HG02884 (cell line): ENCODE measurements at regions not wholly inside any gene's neighbourhood (a gene's known extent, or its start where the extent isn't known, plus 50 kb on each side); places are given as distances from the start of the nearest gene placed in this dataset.
"Not testable (repeated sequence)": the region's sequence is repeated elsewhere in the genome, so short reads cannot be mapped to it uniquely, and the experiment has no call there.

Experiments used
- ATAC-seq: cut with Tn5 transposase; IDR thresholded peaks from one replicate; pipeline ENCODE4 v1.9.1; 2021; ENCODE audit warnings: mild to moderate bottlenecking, moderate library complexity; ENCODE audit not compliant: unreplicated experiment

GRCh38 chr2:34789169-34789568, 1190.1 kb upstream of the FAM98A start:
- ATAC-seq, result no peak

- no peak for ATAC-seq
These were observed 1188.2 kb upstream of the FAM98A start for GRCh38 chr2:34787341-34787740.

- ATAC-seq, result no peak
These were observed 1186.2 kb upstream of the FAM98A start for GRCh38 chr2:34785206-34785785.

DNA sequence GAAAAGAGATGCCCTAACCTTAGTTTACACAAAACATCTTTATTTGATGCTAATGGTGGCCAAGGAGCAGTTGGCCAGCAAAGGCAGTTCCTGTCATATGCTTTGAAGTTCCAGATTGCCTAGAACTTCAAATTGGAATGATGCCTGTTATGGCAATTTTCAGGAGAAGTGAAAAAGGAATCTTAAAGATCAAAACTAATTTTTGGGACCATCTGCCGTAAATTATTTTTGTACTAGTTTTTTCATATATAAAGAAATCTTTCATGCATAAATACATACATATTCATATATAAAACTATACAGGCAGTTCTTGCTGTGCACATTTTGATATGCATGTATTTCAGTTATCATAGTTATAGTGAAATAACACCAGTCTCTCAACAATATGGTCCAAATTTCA, 1185.6 kb upstream of the FAM98A start:
- ATAC-seq, result no peak

DNA sequence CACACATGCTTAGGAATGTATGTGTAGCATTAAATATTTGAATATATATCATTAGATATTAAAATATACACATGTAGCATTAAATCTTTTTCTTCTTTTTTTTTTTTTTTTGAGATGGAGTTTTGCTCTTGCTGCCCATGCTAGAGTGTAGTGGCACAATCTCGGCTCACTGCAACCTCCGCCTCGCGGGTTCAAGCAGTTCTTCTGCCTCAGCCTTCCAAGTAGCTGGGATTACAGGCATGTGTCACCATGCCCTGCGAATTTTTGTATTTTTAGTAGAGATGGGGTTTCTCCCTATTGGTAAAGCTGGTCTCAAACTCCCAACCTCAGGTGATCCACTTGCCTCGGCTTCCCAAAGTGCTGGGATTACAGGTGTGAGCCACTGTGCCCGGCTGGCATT, 1151.6 kb upstream of the FAM98A start:
- not testable (repeated sequence) for ATAC-seq

DNA sequence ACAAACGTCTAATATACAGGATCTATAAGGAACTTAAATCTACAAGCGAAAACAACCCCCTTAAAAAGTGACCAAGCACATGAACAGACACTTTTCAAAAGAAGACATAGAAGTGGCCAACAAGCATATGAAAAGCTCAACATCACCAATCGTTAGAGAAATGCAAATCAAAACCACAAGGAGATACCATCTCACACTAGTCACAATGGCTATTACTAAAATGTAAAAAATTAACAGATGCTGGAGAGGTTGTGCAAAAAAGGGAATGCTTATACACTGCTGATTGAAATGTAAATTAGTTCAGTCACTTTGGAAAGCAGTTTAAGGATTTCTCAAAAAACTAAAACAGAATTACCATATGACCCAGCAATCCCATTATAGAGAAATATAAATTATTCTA, 1148.5 kb upstream of the FAM98A start:
- ATAC-seq, result no peak

DNA sequence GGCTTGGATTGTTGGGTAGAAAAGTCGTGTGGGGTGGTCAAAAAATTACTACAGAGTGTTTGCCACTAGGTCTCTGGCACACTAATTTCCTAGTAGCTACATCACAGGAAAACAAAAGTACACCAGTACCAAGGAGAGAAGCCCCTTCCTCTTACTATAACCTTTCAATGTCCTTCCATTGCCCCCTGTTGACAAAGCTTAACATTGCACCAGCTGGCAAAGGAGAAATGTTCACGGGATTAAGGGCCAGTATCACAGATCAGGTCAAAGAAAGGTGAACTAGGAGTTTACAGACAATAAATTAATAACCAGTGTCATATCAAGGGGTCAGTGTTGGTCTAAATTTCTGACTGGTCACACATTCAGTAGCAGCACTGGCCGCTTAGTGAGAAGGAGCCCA, 1139.6 kb upstream of the FAM98A start:
- no peak for ATAC-seq

DNA sequence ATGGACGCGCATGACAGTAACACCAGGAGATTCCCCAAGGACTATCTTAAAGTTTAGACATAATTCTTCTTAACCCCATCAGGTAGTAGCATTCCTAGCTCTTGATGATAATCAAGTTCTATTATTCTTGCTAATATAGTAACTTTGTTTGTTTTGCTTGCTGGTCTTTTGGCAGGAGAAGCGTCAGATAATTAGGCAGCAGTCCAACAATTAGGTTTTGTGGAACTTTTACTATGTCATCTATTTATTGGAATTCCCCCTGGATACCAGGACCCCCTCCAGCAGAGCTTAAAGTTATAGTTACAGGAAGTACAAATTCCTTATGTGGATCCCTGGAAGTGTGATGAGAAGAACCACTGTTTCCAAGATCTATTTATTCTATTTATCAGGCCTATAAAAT, 1138.0 kb upstream of the FAM98A start:
- ATAC-seq, result no peak

GRCh38 chr2:34736482-34736881, 1137.4 kb upstream of the FAM98A start:
- no peak for ATAC-seq

DNA sequence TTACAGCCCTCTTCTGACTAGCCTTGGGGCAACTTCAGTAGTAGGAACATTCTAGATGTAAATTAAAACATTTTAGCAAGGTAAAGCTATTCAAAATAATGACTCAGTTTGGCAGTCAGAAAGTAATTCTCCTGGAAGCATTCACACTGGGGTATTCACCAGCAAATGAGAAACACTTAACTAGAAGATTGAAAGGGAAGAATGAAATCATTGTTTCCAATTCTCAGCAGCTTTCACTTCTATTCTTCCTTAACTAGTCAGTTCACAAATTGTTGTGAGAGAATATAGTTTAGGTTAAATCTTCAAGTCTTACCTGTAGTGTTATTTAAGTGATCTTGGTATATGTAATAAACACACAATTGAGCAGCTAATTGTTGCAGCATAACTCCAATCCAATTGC, 1135.6 kb upstream of the FAM98A start:
- no peak for ATAC-seq

DNA sequence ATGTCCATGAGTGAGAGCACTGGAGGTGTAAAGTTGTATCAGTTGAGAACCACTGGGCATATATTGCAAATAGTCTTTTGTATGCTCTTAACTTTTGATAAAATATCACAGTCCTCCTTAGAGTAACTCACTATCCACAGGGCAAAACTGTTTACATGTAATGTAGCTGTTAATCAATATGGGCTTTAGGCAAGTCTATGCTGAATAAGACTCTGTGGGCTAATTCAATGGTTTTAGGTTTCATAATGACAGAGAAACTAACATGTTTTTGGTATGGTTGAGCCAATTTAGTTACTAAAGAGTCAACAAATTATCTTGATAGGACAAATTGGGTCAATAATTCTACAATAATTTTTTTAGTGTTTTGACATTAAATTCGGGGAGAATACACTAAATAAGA, 1134.9 kb upstream of the FAM98A start:
- ATAC-seq, result no peak

DNA sequence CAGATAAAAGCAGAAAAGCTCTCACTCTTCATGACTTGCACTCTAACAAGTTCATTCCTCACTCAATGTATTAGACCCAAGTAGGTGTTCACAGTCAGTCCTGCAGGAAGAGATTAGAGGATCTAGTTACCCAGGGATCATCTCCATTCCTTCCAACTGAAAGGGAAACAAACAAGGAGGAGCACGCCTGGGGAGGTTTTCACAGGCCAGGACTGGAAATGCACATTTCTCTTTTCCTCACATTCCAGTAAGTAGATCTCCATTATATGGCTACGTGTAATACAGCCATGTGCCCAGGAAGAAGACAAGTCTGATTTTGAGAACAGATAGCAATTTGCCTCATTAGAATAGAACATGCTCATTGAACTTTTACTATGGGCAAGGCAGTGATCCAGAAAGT, 1132.2 kb upstream of the FAM98A start:
- ATAC-seq, result no peak

- no peak for ATAC-seq
These were observed 1130.7 kb upstream of the FAM98A start for GRCh38 chr2:34729845-34730244.

GRCh38 chr2:34724107-34724506, 1125.0 kb upstream of the FAM98A start:
- ATAC-seq, result no peak

DNA sequence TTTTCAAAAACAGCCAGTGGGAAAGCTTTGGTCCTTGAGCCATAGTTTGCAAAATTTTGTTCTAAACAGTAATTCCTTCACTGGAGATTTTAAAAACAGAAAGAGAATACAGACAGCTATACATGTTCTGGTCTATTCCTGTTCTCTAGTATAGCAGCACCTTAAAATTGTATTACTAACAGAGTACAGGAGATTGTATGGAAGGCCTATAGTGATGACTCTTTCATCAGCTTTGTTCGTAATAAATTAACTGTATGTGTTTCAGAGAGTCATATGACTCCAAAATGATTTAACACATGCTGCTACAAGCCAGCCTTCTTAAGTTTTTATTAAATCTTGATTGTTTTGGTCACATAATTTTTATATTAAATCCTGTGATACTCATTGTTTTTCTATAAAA, 1124.6 kb upstream of the FAM98A start:
- no peak for ATAC-seq

- no peak for ATAC-seq
These were observed 1120.1 kb upstream of the FAM98A start for GRCh38 chr2:34719206-34719605.

DNA sequence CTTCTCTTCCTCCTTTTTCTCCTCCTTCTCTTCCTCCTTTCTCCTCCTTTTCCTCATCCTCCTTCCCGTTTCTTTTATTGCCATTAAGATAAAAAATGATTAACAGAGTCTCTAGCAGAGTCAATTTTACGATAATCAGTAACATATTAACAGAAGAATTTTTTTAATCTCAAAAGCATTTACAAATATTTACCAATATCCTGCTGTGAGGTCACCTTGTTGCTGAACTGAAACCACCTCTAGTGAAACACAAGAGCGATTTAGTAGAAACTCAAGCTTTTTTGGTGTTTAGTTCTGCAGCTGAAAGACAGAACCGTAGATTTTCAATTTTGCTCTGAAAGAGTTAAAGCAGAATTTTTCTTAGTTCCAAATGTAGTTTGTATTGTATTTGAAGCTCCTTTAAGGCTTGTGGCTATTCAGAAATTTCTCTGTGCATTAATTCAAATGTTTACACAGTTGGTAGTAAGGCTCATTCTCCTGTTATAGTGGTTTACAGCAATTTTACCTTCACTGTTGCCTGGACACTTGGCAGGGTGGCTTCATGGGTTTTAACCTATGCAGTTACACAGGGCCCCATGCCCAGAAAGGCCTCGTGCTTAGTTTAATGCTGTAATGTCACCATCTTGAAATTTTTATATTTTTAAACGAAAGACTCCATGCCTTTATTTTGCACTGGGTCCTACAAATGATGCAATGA, 1106.6 kb upstream of the FAM98A start:
- no peak for ATAC-seq

- no peak for ATAC-seq
These were observed 1104.2 kb upstream of the FAM98A start for GRCh38 chr2:34703292-34703691.

DNA sequence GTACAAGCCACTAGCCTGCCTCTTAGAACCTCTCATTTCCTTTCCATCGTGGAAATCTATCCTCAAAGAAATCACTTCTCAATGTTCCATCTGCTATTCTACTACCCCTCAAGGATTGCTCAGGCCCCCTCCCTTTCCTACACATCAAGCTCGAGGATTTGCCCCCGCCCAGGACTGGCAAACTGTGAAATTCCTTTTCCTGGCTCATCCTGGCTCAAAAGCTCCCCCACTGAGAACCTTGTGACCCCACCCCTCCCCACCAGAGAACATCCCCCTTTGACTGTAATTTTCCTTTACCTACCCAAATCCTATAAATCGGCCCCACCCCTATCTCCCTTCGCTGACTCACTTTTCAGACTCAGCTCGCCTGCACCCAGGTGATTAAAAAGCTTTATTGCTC, 1103.3 kb upstream of the FAM98A start:
- not testable (repeated sequence) for ATAC-seq

- not testable (repeated sequence) for ATAC-seq
These were observed 1078.5 kb upstream of the FAM98A start for GRCh38 chr2:34677591-34677990.

DNA sequence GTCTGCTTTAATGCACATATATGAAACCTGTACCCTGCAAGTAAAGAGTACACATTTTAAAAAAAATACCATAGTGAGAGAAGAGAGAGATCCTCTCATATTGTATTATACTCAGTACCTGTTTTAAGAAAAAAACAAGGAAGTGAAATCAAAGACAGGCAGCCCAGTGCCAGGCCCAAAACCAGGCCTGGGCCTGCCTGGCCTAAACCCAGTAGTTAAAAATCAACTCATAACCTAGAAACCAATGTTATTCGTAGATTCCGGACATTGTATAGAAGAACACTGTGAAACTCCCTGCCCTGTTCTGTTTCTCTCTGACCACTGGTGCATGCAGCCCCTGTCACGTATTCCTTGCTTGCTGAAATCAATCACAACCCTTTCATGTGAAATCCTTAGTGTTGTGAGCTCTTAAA, 1078.0 kb upstream of the FAM98A start:
- not testable (repeated sequence) for ATAC-seq

DNA sequence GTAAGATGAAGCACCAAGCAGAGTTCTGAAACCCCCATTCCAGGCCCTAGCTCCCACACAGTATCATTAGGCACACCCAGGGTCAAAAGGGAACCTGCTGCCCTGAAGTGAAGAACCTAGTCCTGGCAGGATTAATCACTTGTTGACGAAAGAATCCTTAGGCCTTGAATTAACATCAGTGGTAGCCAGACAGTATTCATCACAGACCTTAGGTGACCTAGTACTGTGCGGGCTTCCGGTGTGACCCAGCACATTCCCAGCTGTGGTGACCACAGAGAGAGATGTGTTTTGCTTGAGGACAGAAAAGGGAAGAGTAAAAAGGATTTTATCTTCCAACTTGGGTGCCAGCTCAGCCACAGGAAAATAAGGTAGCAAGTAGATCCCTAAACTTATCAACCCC, 1071.4 kb upstream of the FAM98A start:
- no peak for ATAC-seq

- ATAC-seq, result no peak
These were observed 1067.7 kb upstream of the FAM98A start for GRCh38 chr2:34666821-34667220.
